Fibroblast of lung (primary cell): ENCODE measurements at regions not wholly inside any gene's neighbourhood (a gene's known extent, or its start where the extent isn't known, plus 50 kb on each side); places are given as distances from the start of the nearest gene placed in this dataset.

Experiments used
- CTCF ChIP-seq, 2 donors: IDR thresholded peaks in 1 of 2; conservative IDR thresholded peaks in 1 of 2; 1 replicate in 1 of 2; 2 replicates in 1 of 2; pipeline ENCODE4 v1.5.1; 2011 to 2012; ENCODE audit warnings: low read length in 2 of 2, control low read depth in 1 of 2, inconsistent platforms in 1 of 2, low read depth in 1 of 2, mild to moderate bottlenecking in 1 of 2
- EZH2 ChIP-seq: IDR thresholded peaks from 2 replicates; pipeline ENCODE4 v1.5.1; 2012; ENCODE audit warnings: low read length, control low read depth, mild to moderate bottlenecking; ENCODE audit errors: missing control alignments

- TF ChIP-seq CTCF (conservative IDR thresholded peaks at IDR 0.05 in 1 of 2, IDR thresholded peaks at IDR 0.05 in 1 of 2; ENCODE audit: low read depth in 1 of 2, low read length in 2 of 2) (no peak), EZH2 (no peak)
These were observed 94.3 kb upstream of the SORCS3 start for GRCh38 chr10:104546756-104547155.
